Neuron (in vitro differentiated cells): ENCODE measurements at regions not wholly inside any gene's neighbourhood (a gene's known extent, or its start where the extent isn't known, plus 50 kb on each side); places are given as distances from the start of the nearest gene placed in this dataset.
"Not testable (repeated sequence)": the region's sequence is repeated elsewhere in the genome, so short reads cannot be mapped to it uniquely, and the experiment has no call there.

Experiments
- H2AFZ ChIP-seq: one replicate; pipeline ENCODE4 v1.6.1; 2013; ENCODE audit warnings: low read depth, mild to moderate bottlenecking, inconsistent platforms, low read length, moderate library complexity
- H3K27me3 ChIP-seq: one replicate; pipeline ENCODE4 v1.6.1; 2013; ENCODE audit warnings: low read length; ENCODE audit not compliant: insufficient read depth
- H3K36me3 ChIP-seq: one replicate; pipeline ENCODE4 v1.6.1; 2013; ENCODE audit warnings: low read length; ENCODE audit not compliant: insufficient read depth
- H3K4me1 ChIP-seq: one replicate; pipeline ENCODE4 v1.6.1; 2013; ENCODE audit warnings: low read length; ENCODE audit not compliant: insufficient read depth
- H3K4me3 ChIP-seq: 2 replicates; pipeline ENCODE4 v1.5.1; 2013; ENCODE audit warnings: mild to moderate bottlenecking, low read length, moderate library complexity
- H3K9me3 ChIP-seq: one replicate; pipeline ENCODE4 v1.6.1; 2013; ENCODE audit warnings: low read length

GRCh38 chr2:111466744-111467143 is 346.0 kb downstream of the BCL2L11 start:
- not testable (repeated sequence) for H3K4me1 ChIP-seq, H3K9me3 ChIP-seq, H2AFZ ChIP-seq, H3K27me3 ChIP-seq, H3K36me3 ChIP-seq, H3K4me3 ChIP-seq

- not testable (repeated sequence) for H3K9me3 ChIP-seq, H2AFZ ChIP-seq, H3K4me1 ChIP-seq, H3K4me3 ChIP-seq, H3K27me3 ChIP-seq, H3K36me3 ChIP-seq
These were observed 350.2 kb downstream of the BCL2L11 start for GRCh38 chr2:111470924-111471323.

DNA sequence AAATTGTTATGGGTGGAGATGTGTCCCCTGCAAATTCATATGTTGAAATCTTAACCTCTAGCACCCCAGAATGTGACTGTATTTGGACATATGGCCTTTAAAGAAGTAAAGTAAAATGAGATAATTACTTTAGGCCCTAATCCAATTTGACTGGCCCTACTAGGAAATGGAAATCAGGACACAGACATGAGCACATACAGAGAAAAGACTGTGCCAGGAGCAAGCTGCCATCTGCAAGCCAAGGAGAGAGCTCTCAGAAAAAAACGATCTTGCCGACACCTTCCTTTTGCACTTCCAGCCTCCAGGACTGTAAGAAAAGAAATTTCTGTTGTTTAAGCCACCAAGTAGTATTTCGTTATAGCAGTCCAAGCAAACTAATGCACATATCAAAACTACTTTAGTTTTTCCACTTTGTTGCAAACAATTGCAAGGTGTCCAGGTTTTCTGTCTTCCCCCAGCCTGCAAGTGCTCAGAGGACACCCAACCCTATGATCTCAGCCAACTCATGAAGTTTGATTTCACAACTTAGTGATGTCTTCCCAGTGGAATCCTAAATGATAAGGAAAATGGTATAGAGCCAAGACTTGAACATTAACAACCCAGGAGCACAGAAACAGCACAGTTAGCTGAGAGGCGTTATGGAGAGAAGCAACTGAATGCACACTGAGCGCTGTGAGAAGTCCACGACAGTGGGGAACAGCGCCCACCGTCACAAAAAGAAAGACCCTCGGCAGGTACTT is 351.2 kb downstream of the BCL2L11 start:
- H2AFZ ChIP-seq, H3K27me3 ChIP-seq, H3K4me1 ChIP-seq: not testable (repeated sequence)

GRCh38 chr2:111472844-111473403 is 352.2 kb downstream of the BCL2L11 start:
- not testable (repeated sequence) for H3K9me3 ChIP-seq, H3K36me3 ChIP-seq

More for the DNA sequence above, 351.2 kb downstream of the BCL2L11 start:
- not testable (repeated sequence) for H3K9me3 ChIP-seq, H3K4me3 ChIP-seq, H3K36me3 ChIP-seq

DNA sequence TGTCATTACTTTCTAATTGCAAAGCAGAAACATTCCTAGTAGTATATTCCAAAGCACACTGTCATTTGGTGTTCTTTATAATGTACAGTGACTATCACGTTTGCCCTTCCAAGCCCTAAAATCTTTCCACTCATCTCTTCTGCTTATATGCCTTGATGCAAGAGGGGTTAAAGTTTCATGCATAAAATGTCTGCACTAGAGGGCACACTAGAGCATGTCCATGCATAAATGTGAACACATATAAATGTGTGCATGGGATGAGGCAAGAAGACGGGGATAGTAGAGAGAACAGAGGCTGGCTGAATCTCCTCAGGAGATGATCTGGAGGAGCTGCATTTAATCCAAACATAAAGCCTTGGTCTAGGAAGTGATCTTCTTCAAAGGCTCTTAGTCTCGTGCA is 352.8 kb downstream of the BCL2L11 start:
- not testable (repeated sequence) for H3K4me1 ChIP-seq, H2AFZ ChIP-seq, H3K36me3 ChIP-seq, H3K4me3 ChIP-seq, H3K27me3 ChIP-seq, H3K9me3 ChIP-seq

More at GRCh38 chr2:111472844-111473403, 352.2 kb downstream of the BCL2L11 start:
- H3K4me3 ChIP-seq, H3K4me1 ChIP-seq, H2AFZ ChIP-seq, H3K27me3 ChIP-seq: not testable (repeated sequence)

DNA sequence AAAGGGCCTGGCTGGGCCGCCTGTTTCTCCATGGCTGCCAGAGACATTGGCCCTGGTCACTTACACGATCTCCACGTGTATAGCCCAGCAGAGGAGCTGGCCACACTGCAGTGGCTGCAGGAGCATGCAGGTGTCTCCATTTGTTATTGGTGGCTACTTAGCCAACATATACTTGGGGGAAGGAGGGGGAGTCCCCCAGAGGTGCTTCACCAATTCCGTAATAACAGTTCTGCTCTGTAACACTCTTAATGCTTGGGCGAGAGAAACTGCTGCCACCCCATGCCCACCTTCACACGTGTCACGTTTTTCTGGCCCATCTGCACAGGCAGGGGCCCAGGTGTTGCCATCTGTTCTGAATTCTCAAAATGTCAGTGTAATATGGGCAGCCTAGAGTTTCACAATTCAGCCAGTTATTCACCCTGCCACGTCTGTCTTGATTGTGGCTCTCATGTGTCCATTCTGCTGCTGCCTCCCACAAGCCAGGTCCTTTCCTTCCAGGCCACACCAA is 353.5 kb downstream of the BCL2L11 start:
- not testable (repeated sequence) for H3K9me3 ChIP-seq, H3K36me3 ChIP-seq, H2AFZ ChIP-seq, H3K4me3 ChIP-seq, H3K27me3 ChIP-seq, H3K4me1 ChIP-seq

- not testable (repeated sequence) for H2AFZ ChIP-seq, H3K4me1 ChIP-seq, H3K9me3 ChIP-seq, H3K36me3 ChIP-seq, H3K4me3 ChIP-seq, H3K27me3 ChIP-seq
These were observed 357.6 kb downstream of the BCL2L11 start for GRCh38 chr2:111478335-111478734.

- not testable (repeated sequence) for H3K4me1 ChIP-seq, H2AFZ ChIP-seq, H3K27me3 ChIP-seq, H3K9me3 ChIP-seq, H3K4me3 ChIP-seq, H3K36me3 ChIP-seq
These were observed 358.2 kb downstream of the BCL2L11 start for GRCh38 chr2:111478871-111479318.

GRCh38 chr2:111480016-111480625 is 359.4 kb downstream of the BCL2L11 start:
- H3K9me3 ChIP-seq, H3K27me3 ChIP-seq, H3K4me1 ChIP-seq, H3K4me3 ChIP-seq, H3K36me3 ChIP-seq, H2AFZ ChIP-seq: not testable (repeated sequence)

DNA sequence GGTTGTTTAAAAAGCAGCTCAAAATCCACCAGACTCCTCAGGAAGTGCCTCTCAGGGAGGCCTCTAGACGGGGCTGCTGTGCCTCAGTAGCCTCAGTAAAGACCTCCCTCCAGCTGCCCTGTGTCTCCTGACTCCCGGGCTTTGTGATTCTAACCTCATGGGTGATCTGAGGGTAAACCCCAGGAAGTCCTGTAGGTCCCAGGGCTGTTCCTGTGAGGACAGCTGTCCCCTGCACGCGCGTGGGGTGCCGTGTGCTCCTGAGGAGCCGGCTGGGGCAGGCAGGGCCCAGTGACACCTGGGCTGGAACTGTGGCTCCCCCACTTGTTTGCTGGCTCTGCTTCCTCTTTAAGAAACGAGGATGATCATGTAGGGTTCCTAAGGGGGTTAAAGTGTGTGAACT is 359.9 kb downstream of the BCL2L11 start:
- H3K4me3 ChIP-seq, H3K27me3 ChIP-seq, H3K9me3 ChIP-seq, H3K36me3 ChIP-seq, H3K4me1 ChIP-seq, H2AFZ ChIP-seq: not testable (repeated sequence)

- H3K4me3 ChIP-seq, H3K27me3 ChIP-seq, H3K4me1 ChIP-seq, H3K9me3 ChIP-seq, H3K36me3 ChIP-seq, H2AFZ ChIP-seq: not testable (repeated sequence)
These were observed 360.5 kb downstream of the BCL2L11 start for GRCh38 chr2:111481219-111481618.

GRCh38 chr2:111482987-111483679 is 362.4 kb downstream of the BCL2L11 start:
- not testable (repeated sequence) for H3K9me3 ChIP-seq, H3K4me1 ChIP-seq, H2AFZ ChIP-seq, H3K27me3 ChIP-seq, H3K36me3 ChIP-seq, H3K4me3 ChIP-seq

GRCh38 chr2:111484097-111484496 is 363.4 kb downstream of the BCL2L11 start:
- not testable (repeated sequence) for H3K36me3 ChIP-seq, H3K27me3 ChIP-seq, H3K9me3 ChIP-seq, H3K4me1 ChIP-seq, H3K4me3 ChIP-seq, H2AFZ ChIP-seq
